LNCAP (cell line): ENCODE measurements at regions not wholly inside any gene's neighbourhood (a gene's known extent, or its start where the extent isn't known, plus 50 kb on each side); places are given as distances from the start of the nearest gene placed in this dataset.
A peak's percentile ranks its signal among the peaks of the same experiment; 100 is the strongest.

ENCODE experiments used
- CTCF ChIP-seq: fragments of 450-650 bp; IDR thresholded peaks from 2 replicates; pipeline ENCODE4 v1.5.1; 2017; ENCODE audit warnings: mild to moderate bottlenecking

GRCh38 chr20:60840971-60841370 lies 411.1 kb upstream of the CDH4 start:
- no peak for TF ChIP-seq CTCF

- TF ChIP-seq CTCF: no peak
Measured at GRCh38 chr20:60845146-60845545, 406.9 kb upstream of the CDH4 start.

- peak; percentile 57 for TF ChIP-seq CTCF
Measured at GRCh38 chr20:60851826-60852704, 400.0 kb upstream of the CDH4 start.

GRCh38 chr20:60857708-60858107 lies 394.4 kb upstream of the CDH4 start:
- TF ChIP-seq CTCF: no peak

- no peak for TF ChIP-seq CTCF
Measured at GRCh38 chr20:60862601-60863000, 389.5 kb upstream of the CDH4 start.

- TF ChIP-seq CTCF: no peak
Measured at GRCh38 chr20:60863548-60863947, 388.5 kb upstream of the CDH4 start.

GRCh38 chr20:60867589-60867988 lies 384.5 kb upstream of the CDH4 start:
- no peak for TF ChIP-seq CTCF
